Jurkat, Clone E6-1 (cell line): ENCODE measurements at regions not wholly inside any gene's neighbourhood (a gene's known extent, or its start where the extent isn't known, plus 50 kb on each side); places are given as distances from the start of the nearest gene placed in this dataset.

Experiments
- DNase-seq: peaks from one replicate; pipeline ENCODE4 v3.0.0-alpha.2; 2011; ENCODE audit warnings: low read depth, low spot score
- H3K4me3 ChIP-seq: 2 replicates; pipeline ENCODE4 v1.5.1; 2011; ENCODE audit warnings: mild to moderate bottlenecking, low read length, control low read depth, moderate library complexity

DNA sequence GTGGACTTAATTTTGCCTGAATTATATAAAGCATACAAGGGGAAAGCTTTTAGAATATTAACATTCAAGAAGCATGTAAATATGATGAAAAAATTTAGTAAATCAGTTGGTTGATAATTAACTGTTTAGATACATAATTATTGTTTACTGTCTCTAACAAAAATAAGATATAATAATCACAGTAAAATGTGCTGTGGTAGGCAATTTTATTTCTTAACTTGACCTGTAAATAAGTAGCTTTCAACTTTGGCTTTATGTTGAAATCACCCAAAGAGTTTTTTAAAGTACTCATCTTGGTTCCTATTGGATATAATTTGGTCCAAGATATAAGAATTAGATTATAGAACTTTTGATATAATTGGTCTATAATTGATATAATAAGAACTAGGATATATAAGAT is 1374.5 kb downstream of the NSUN3 start:
- DNase-seq = no peak
- H3K4me3 ChIP-seq = no peak overlapping the region

- H3K4me3 ChIP-seq = no peak overlapping the region
- no peak for DNase-seq
Observed at GRCh38 chr3:95438274-95438673, 1375.4 kb downstream of the NSUN3 start.

DNA sequence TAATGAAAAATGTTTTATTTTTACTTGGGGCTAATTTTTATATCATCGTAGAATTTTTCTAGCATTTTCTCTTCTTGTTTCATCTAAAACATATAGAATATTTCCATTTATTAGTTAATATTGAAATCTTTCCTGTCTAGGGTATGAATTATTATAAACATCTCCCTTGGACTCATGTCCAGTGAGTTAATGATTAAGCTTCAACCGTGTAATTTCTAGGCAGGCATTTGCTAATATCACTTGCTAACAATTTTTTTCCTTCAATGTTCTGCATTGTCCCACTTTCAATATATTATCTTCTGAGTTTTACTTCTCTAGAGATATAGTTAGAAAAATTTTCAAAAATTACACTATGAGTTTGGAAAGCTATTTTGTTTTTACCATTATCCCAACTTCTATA is 1371.6 kb upstream of the EPHA6 start:
- no peak overlapping the region for H3K4me3 ChIP-seq
- DNase-seq = no peak

- DNase-seq = no peak
- no peak overlapping the region for H3K4me3 ChIP-seq
Observed at GRCh38 chr3:95449841-95450240, 1364.6 kb upstream of the EPHA6 start.

- H3K4me3 ChIP-seq = no peak overlapping the region
- no peak for DNase-seq
Observed at GRCh38 chr3:95453242-95453641, 1361.2 kb upstream of the EPHA6 start.

DNA sequence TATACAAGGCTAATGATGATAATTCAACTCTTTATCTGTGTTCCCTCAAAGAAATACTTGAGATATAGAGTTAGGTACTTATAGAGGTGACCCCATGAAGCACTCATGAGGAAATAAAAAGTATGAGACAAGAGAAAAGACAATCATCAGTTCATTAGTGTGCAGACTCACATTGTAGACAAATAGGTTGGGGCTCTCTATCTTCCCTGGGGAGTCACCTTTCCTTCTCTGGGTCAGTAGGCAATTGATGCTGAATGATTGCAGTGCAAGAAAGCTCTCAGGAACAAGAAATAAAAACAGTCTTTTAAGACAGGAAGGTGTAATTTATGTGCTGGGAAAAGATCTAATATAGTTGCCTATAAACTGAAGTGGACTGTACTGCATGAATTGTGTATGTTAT is 1357.6 kb upstream of the EPHA6 start:
- DNase-seq = no peak
- H3K4me3 ChIP-seq = no peak overlapping the region

- DNase-seq = no peak
- H3K4me3 ChIP-seq = no peak overlapping the region
Observed at GRCh38 chr3:95459706-95460105, 1354.7 kb upstream of the EPHA6 start.

DNA sequence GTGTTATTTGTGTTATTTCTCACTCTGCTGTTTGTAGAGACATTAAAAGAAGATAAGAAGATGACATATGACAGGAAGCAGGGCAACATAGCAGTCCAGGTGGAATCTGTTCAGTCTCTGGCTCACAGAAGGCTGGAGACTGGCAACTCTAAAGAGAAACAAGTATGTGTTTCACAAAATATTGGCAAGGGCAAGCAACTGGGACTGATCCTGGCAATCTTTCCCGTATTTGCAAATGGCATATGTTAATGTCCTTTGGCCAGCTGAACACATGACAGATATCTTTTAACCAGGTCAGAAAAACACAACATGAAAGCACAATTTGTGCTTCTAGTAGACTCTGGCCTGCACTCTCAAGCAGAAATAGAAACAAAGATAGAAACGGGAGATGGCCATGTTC is 1354.1 kb upstream of the EPHA6 start:
- no peak for DNase-seq

GRCh38 chr3:95462161-95462560 is 1352.2 kb upstream of the EPHA6 start:
- no peak for DNase-seq
- no peak overlapping the region for H3K4me3 ChIP-seq

More for the DNA sequence above, 1354.1 kb upstream of the EPHA6 start:
- no peak overlapping the region for H3K4me3 ChIP-seq

GRCh38 chr3:95464346-95464745 is 1350.0 kb upstream of the EPHA6 start:
- no peak overlapping the region for H3K4me3 ChIP-seq
- DNase-seq = no peak

GRCh38 chr3:95468331-95468730 is 1346.1 kb upstream of the EPHA6 start:
- no peak overlapping the region for H3K4me3 ChIP-seq
- DNase-seq = no peak

GRCh38 chr3:95474338-95474737 is 1340.1 kb upstream of the EPHA6 start:
- no peak for DNase-seq
- H3K4me3 ChIP-seq = no peak overlapping the region

DNA sequence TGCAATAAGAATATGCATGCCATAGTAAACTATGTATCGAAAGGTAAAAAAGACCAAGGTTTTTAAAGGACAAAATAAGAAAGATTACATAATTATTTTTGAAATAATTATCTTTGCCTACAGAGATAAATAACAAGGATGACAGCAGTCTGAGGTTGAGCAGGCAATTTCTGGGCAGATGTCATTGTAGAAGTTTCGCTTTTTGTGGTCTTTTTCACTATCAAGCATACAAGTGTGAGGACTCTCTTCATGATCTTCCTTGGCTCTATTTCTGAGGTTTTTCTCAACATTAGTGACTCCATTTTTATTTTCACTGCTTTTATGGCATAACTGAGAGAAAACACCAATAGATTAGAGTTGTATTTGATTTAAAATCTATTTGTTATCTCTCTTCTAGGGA is 1337.9 kb upstream of the EPHA6 start:
- H3K4me3 ChIP-seq = no peak overlapping the region
- DNase-seq = no peak

GRCh38 chr3:95506174-95506573 is 1308.2 kb upstream of the EPHA6 start:
- no peak overlapping the region for H3K4me3 ChIP-seq
- no peak for DNase-seq

GRCh38 chr3:95508124-95508523 is 1306.3 kb upstream of the EPHA6 start:
- DNase-seq = no peak
- no peak overlapping the region for H3K4me3 ChIP-seq

GRCh38 chr3:95511828-95512227 is 1302.6 kb upstream of the EPHA6 start:
- no peak overlapping the region for H3K4me3 ChIP-seq
- no peak for DNase-seq

GRCh38 chr3:95514260-95514659 is 1300.1 kb upstream of the EPHA6 start:
- no peak overlapping the region for H3K4me3 ChIP-seq
- no peak for DNase-seq

- no peak overlapping the region for H3K4me3 ChIP-seq
- no peak for DNase-seq
Observed at GRCh38 chr3:95521396-95521795, 1293.0 kb upstream of the EPHA6 start.

DNA sequence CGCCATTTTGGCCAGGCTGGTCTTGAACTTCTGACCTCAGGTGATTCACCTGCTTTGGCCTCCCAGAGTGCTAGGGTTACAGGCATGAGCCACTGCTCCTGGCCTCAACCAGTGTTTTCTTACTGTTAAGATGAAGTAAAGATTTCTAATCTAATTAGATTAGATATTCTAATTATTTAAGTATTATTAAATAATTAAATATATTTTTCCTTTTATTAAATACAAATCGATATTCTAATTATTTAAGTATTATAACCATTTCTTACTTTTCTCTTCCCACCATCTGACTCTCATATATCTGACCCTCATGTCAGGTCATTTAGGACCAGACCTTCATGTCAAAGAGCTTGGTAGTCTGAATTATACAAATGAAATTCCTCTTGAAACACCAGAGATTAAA is 1291.9 kb upstream of the EPHA6 start:
- no peak overlapping the region for H3K4me3 ChIP-seq
- no peak for DNase-seq

DNA sequence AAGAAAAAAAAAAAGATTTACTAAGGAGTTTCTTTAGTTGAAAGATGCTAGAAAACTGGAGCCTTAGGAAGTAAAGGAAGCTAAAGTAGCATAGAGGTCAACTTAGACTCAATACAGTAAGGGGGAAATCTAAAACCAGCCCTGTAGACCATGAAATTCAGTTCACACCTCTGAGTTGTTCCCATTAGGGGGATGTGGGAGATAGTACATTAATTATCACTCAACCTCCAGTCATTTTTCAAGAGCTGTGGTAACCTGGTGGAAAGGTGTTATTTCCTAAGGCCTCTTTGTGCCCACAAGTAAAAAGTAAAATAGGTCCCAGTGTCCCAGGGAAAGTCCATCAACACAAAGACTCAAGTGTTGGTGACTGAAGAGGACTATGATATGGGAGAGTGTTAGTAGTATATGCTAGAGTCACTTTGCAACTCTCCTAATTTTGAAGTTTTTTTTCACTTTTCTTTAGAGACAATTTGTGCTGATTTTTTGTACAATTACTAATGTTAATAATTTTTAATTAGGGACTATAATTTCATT is 1274.4 kb upstream of the EPHA6 start:
- no peak for DNase-seq
- no peak overlapping the region for H3K4me3 ChIP-seq

- DNase-seq = no peak
Observed at GRCh38 chr3:95565502-95565901, 1248.9 kb upstream of the EPHA6 start.

GRCh38 chr3:95567346-95567745 is 1247.0 kb upstream of the EPHA6 start:
- H3K4me3 ChIP-seq = no peak overlapping the region
- DNase-seq = no peak

More at GRCh38 chr3:95565502-95565901, 1248.9 kb upstream of the EPHA6 start:
- no peak overlapping the region for H3K4me3 ChIP-seq
